ENCODE measurements at regions not wholly inside any gene's neighbourhood (a gene's known extent, or its start where the extent isn't known, plus 50 kb on each side); places are given as distances from the start of the nearest gene placed in this dataset.

GRCh38 chr4:28225050-28225449, 1364.4 kb downstream of the STIM2 start:
- peak; percentile 67 for TF ChIP-seq CTCF (IDR thresholded peaks at IDR 0.05; ENCODE audit: control insufficient read depth, extremely low read depth, insufficient read depth)
- DNase-seq (ENCODE audit: low read depth): peak; percentile 55

GRCh38 chr4:28225689-28226353, 1365.2 kb downstream of the STIM2 start:
- no peak overlapping the region for H3K4me3 ChIP-seq (ENCODE audit: low read depth, low read length)
- no peak for TF ChIP-seq CTCF (IDR thresholded peaks at IDR 0.05; ENCODE audit: control insufficient read depth, extremely low read depth, insufficient read depth)
- no peak for DNase-seq (ENCODE audit: low read depth)

More at GRCh38 chr4:28225050-28225449, 1364.4 kb downstream of the STIM2 start:
- no peak overlapping the region for H3K4me3 ChIP-seq (ENCODE audit: low read depth, low read length)

GRCh38 chr4:28226962-28227361, 1366.3 kb downstream of the STIM2 start:
- H3K4me3 ChIP-seq (ENCODE audit: low read depth, low read length): no peak overlapping the region
- no peak for TF ChIP-seq CTCF (IDR thresholded peaks at IDR 0.05; ENCODE audit: control insufficient read depth, extremely low read depth, insufficient read depth)
- no peak for DNase-seq (ENCODE audit: low read depth)

- no peak for DNase-seq (ENCODE audit: low read depth)
- no peak for TF ChIP-seq CTCF (IDR thresholded peaks at IDR 0.05; ENCODE audit: control insufficient read depth, extremely low read depth, insufficient read depth)
- H3K4me3 ChIP-seq (ENCODE audit: low read depth, low read length): no peak overlapping the region
These were observed 1367.1 kb downstream of the STIM2 start for GRCh38 chr4:28227764-28228163.

GRCh38 chr4:28228561-28229491, 1368.2 kb downstream of the STIM2 start:
- no peak overlapping the region for H3K4me3 ChIP-seq (ENCODE audit: low read depth, low read length)
- DNase-seq (ENCODE audit: low read depth): no peak
- no peak for TF ChIP-seq CTCF (IDR thresholded peaks at IDR 0.05; ENCODE audit: control insufficient read depth, extremely low read depth, insufficient read depth)

- TF ChIP-seq CTCF (IDR thresholded peaks at IDR 0.05; ENCODE audit: control insufficient read depth, extremely low read depth, insufficient read depth): no peak
- no peak for DNase-seq (ENCODE audit: low read depth)
- H3K4me3 ChIP-seq (ENCODE audit: low read depth, low read length): no peak overlapping the region
These were observed 1371.7 kb downstream of the STIM2 start for GRCh38 chr4:28232376-28232775.

Data from LNCaP clone FGC (cell line).